Mesenchymal stem cell (in vitro differentiated cells and primary cell): ENCODE measurements at regions not wholly inside any gene's neighbourhood (a gene's known extent, or its start where the extent isn't known, plus 50 kb on each side); places are given as distances from the start of the nearest gene placed in this dataset.
"Not testable (repeated sequence)": the region's sequence is repeated elsewhere in the genome, so short reads cannot be mapped to it uniquely, and the experiment has no call there.

Source experiments
- DNase-seq: peaks from one replicate; pipeline ENCODE4 v3.0.0-alpha.2; 2013
- H2AFZ ChIP-seq: one replicate; pipeline ENCODE4 v1.6.1; 2013; ENCODE audit warnings: low read depth, mild to moderate bottlenecking, control low read depth, inconsistent platforms, low read length, moderate library complexity
- H2AK5ac ChIP-seq: 2 replicates; pipeline ENCODE4 v1.6.1; 2013; ENCODE audit warnings: low read length, moderate library complexity, mild to moderate bottlenecking, inconsistent platforms; ENCODE audit not compliant: severe bottlenecking
- H2BK120ac ChIP-seq: one replicate; pipeline ENCODE4 v1.6.1; 2013; ENCODE audit warnings: low read depth, mild to moderate bottlenecking, inconsistent platforms, low read length, moderate library complexity
- H2BK12ac ChIP-seq, 2 experiments: one replicate each; pipeline ENCODE4 v1.6.1; 2013; ENCODE audit warnings: inconsistent platforms in 2 of 2, low read length in 2 of 2, mild to moderate bottlenecking in 2 of 2, moderate library complexity in 2 of 2, control low read depth in 1 of 2
- H2BK15ac ChIP-seq: one replicate; pipeline ENCODE4 v1.6.1; 2013; ENCODE audit warnings: mild to moderate bottlenecking, low read depth, inconsistent platforms; ENCODE audit not compliant: poor library complexity, severe bottlenecking
- H2BK5ac ChIP-seq: 2 replicates; pipeline ENCODE4 v1.6.1; 2013; ENCODE audit warnings: low read depth, mild to moderate bottlenecking, low read length, control low read depth, inconsistent platforms; ENCODE audit not compliant: poor library complexity, severe bottlenecking
- H3K14ac ChIP-seq, 2 experiments: one replicate each; pipeline ENCODE4 v1.6.1; 2013; ENCODE audit warnings: inconsistent platforms in 2 of 2, low read length in 2 of 2, control low read depth in 1 of 2, mild to moderate bottlenecking in 1 of 2, moderate library complexity in 1 of 2
- H3K18ac ChIP-seq, 2 experiments: one replicate each; pipeline ENCODE4 v1.6.1; 2013; ENCODE audit warnings: inconsistent platforms in 2 of 2, low read length in 2 of 2, control low read depth in 1 of 2, low read depth in 1 of 2, mild to moderate bottlenecking in 1 of 2
- H3K23ac ChIP-seq, 2 experiments: one replicate each; pipeline ENCODE4 v1.6.1; 2013; ENCODE audit warnings: inconsistent platforms in 2 of 2, low read length in 2 of 2, mild to moderate bottlenecking in 2 of 2, moderate library complexity in 2 of 2, control low read depth in 1 of 2
- H3K27ac ChIP-seq: 2 replicates; pipeline ENCODE4 v1.5.1; 2013; ENCODE audit warnings: mild to moderate bottlenecking, moderate library complexity, low read length, control low read depth, inconsistent platforms; ENCODE audit not compliant: poor library complexity, severe bottlenecking
- H3K27me3 ChIP-seq, 2 experiments: 2 replicates each; pipeline versions ENCODE4 v1.6.1 to v1.7.0; 2013; ENCODE audit warnings: low read length in 2 of 2, mild to moderate bottlenecking in 2 of 2, moderate library complexity in 2 of 2, control low read depth in 1 of 2, inconsistent platforms in 1 of 2; ENCODE audit not compliant: control insufficient read depth in 1 of 2, insufficient read depth in 1 of 2
- H3K36me3 ChIP-seq, 2 experiments: 2 replicates each; pipeline versions ENCODE4 v1.6.1 to v1.7.0; 2013; ENCODE audit warnings: low read length in 2 of 2, control low read depth in 1 of 2, inconsistent platforms in 1 of 2, low read depth in 1 of 2, mild to moderate bottlenecking in 1 of 2; ENCODE audit not compliant: insufficient read depth in 2 of 2, control insufficient read depth in 1 of 2
- H3K4ac ChIP-seq, 2 experiments: one replicate each; pipeline ENCODE4 v1.6.1; 2013; ENCODE audit warnings: inconsistent platforms in 2 of 2, low read length in 2 of 2, mild to moderate bottlenecking in 2 of 2, moderate library complexity in 2 of 2, control low read depth in 1 of 2, low read depth in 1 of 2
- H3K4me1 ChIP-seq: 2 replicates; pipeline ENCODE4 v1.6.1; 2013; ENCODE audit warnings: low read depth, low read length, control low read depth; ENCODE audit not compliant: control insufficient read depth, insufficient read depth
- H3K4me2 ChIP-seq: 2 replicates; pipeline ENCODE4 v1.6.1; 2013; ENCODE audit warnings: low read length, mild to moderate bottlenecking, inconsistent platforms; ENCODE audit not compliant: poor library complexity, severe bottlenecking
- H3K4me3 ChIP-seq, 2 experiments: 2 replicates each; pipeline versions ENCODE4 v1.5.1 to v1.7.0; 2013; ENCODE audit warnings: low read length in 2 of 2, mild to moderate bottlenecking in 2 of 2, control low read depth in 1 of 2, low read depth in 1 of 2; ENCODE audit not compliant: insufficient read depth in 1 of 2
- H3K79me1 ChIP-seq: replicated peaks from 2 replicates; pipeline ENCODE4 v1.6.1; 2013; ENCODE audit warnings: mild to moderate bottlenecking, control low read depth, low read length, inconsistent platforms; ENCODE audit not compliant: poor library complexity, severe bottlenecking
- H3K9ac ChIP-seq: 2 replicates; pipeline ENCODE4 v1.7.0; 2013; ENCODE audit warnings: mild to moderate bottlenecking, low read length, moderate library complexity
- H3K9me3 ChIP-seq: 2 replicates; pipeline ENCODE4 v1.7.0; 2013; ENCODE audit warnings: mild to moderate bottlenecking, low read length; ENCODE audit not compliant: control insufficient read depth
- H4K8ac ChIP-seq: one replicate; pipeline ENCODE4 v1.6.1; 2013; ENCODE audit warnings: inconsistent platforms, mild to moderate bottlenecking, low read length, moderate library complexity
- H4K91ac ChIP-seq: one replicate; pipeline ENCODE4 v1.6.1; 2013; ENCODE audit warnings: mild to moderate bottlenecking, low read length, inconsistent platforms
- WGBS: methylation state at CpG from one replicate; pipeline ENCODE4 v1.1.7; 2013; ENCODE audit warnings: mixed read lengths; 5-methylcytosine and 5-hydroxymethylcytosine counted together

GRCh38 chr2:122051659-122052058, 296.2 kb downstream of the TSN start:
- not testable (repeated sequence) for H3K4me2 ChIP-seq
- 81% methylated on average over 13 of the region's 20 CpGs for WGBS

GRCh38 chr2:122055521-122055931, 300.1 kb downstream of the TSN start:
- no peak overlapping the region for H3K4me3 ChIP-seq
- no peak overlapping the region for H3K4me2 ChIP-seq
- no peak overlapping the region for H4K91ac ChIP-seq
- no peak overlapping the region for H2BK12ac ChIP-seq
- H4K8ac ChIP-seq: no peak overlapping the region
- no peak overlapping the region for H3K23ac ChIP-seq
- no peaks in the 10 kb centered on the region for H3K79me1 ChIP-seq
- no peak overlapping the region for H3K18ac ChIP-seq
- no peak overlapping the region for H3K14ac ChIP-seq
- no peaks in the 10 kb centered on the region for H3K4me1 ChIP-seq
- no peak overlapping the region for H3K4ac ChIP-seq
- no peak overlapping the region for H2AFZ ChIP-seq
- H3K27ac ChIP-seq: no peak overlapping the region
- H3K9ac ChIP-seq: no peak overlapping the region
- no peak overlapping the region for H2BK5ac ChIP-seq
- H3K27me3 ChIP-seq: no peaks in the 10 kb centered on the region
- H3K9me3 ChIP-seq: peaks cover 3% of the 10 kb centered on the region
- H2BK120ac ChIP-seq: no peak overlapping the region
- no peak for DNase-seq
- no peak overlapping the region for H2BK15ac ChIP-seq
- WGBS: 13% methylated on average over 3 of the region's 4 CpGs
- no peaks in the 10 kb centered on the region for H3K36me3 ChIP-seq
- H2AK5ac ChIP-seq: no peak overlapping the region

More at GRCh38 chr2:122051659-122052058, 296.2 kb downstream of the TSN start:
- not testable (repeated sequence) for H3K23ac ChIP-seq, H4K8ac ChIP-seq, H2BK15ac ChIP-seq, H3K79me1 ChIP-seq, H3K27me3 ChIP-seq, H2AK5ac ChIP-seq, H3K4me3 ChIP-seq, H2AFZ ChIP-seq, H3K9me3 ChIP-seq, H3K18ac ChIP-seq, H3K9ac ChIP-seq, H3K36me3 ChIP-seq, H4K91ac ChIP-seq, H3K4me1 ChIP-seq, H3K4ac ChIP-seq, H3K27ac ChIP-seq, H2BK120ac ChIP-seq, DNase-seq, H2BK5ac ChIP-seq, H3K14ac ChIP-seq, H2BK12ac ChIP-seq

- no peak overlapping the region for H3K14ac ChIP-seq
- no peaks in the 10 kb centered on the region for H3K27me3 ChIP-seq
These were observed 301.4 kb downstream of the TSN start for GRCh38 chr2:122056853-122057252.

GRCh38 chr2:122061206-122061605, 305.8 kb downstream of the TSN start:
- Histone ChIP-seq H3K79me1 (no peaks in the 10 kb centered on the region), H2BK5ac (no peak overlapping the region), H2BK15ac (no peak overlapping the region), H3K4me2 (no peak overlapping the region), H2AFZ (no peak overlapping the region), H3K23ac (no peak overlapping the region), H3K14ac (no peak overlapping the region), H2AK5ac (no peak overlapping the region), H2BK120ac (no peak overlapping the region), H2BK12ac (no peak overlapping the region), H3K27ac (no peak overlapping the region), H3K9ac (no peak overlapping the region), H3K4ac (no peak overlapping the region), H3K4me1 (no peaks in the 10 kb centered on the region), H4K91ac (no peak overlapping the region), H3K36me3 (no peaks in the 10 kb centered on the region), H3K27me3 (no peaks in the 10 kb centered on the region), H3K9me3 (no peaks in the 10 kb centered on the region), H4K8ac (no peak overlapping the region), H3K4me3 (no peak overlapping the region), H3K18ac (no peak overlapping the region)
- no peak for DNase-seq
- WGBS: 66% methylated on average over 2 of the region's 2 CpGs

More at GRCh38 chr2:122056853-122057252, 301.4 kb downstream of the TSN start:
- no peak for DNase-seq
- Histone ChIP-seq H3K79me1 (no peaks in the 10 kb centered on the region), H3K36me3 (no peaks in the 10 kb centered on the region), H4K8ac (no peak overlapping the region), H2BK12ac (no peak overlapping the region), H3K4me1 (no peaks in the 10 kb centered on the region), H2BK15ac (no peak overlapping the region), H2BK5ac (no peak overlapping the region), H2AFZ (no peak overlapping the region), H4K91ac (no peak overlapping the region), H3K18ac (no peak overlapping the region), H3K4ac (no peak overlapping the region), H3K27ac (no peak overlapping the region), H2BK120ac (no peak overlapping the region), H3K23ac (no peak overlapping the region), H3K9ac (no peak overlapping the region), H2AK5ac (no peak overlapping the region), H3K4me2 (no peak overlapping the region), H3K9me3 (peaks cover 3% of the 10 kb centered on the region), H3K4me3 (no peak overlapping the region)
- 100% methylated on average over 1 of the region's 2 CpGs for WGBS
